GM19023 (cell line): ENCODE measurements at regions not wholly inside any gene's neighbourhood (a gene's known extent, or its start where the extent isn't known, plus 50 kb on each side); places are given as distances from the start of the nearest gene placed in this dataset.

Source experiments
- ATAC-seq: cut with Tn5 transposase; IDR thresholded peaks from one replicate; pipeline ENCODE4 v1.9.1; 2021; ENCODE audit warnings: mild to moderate bottlenecking, moderate library complexity; ENCODE audit not compliant: unreplicated experiment

DNA sequence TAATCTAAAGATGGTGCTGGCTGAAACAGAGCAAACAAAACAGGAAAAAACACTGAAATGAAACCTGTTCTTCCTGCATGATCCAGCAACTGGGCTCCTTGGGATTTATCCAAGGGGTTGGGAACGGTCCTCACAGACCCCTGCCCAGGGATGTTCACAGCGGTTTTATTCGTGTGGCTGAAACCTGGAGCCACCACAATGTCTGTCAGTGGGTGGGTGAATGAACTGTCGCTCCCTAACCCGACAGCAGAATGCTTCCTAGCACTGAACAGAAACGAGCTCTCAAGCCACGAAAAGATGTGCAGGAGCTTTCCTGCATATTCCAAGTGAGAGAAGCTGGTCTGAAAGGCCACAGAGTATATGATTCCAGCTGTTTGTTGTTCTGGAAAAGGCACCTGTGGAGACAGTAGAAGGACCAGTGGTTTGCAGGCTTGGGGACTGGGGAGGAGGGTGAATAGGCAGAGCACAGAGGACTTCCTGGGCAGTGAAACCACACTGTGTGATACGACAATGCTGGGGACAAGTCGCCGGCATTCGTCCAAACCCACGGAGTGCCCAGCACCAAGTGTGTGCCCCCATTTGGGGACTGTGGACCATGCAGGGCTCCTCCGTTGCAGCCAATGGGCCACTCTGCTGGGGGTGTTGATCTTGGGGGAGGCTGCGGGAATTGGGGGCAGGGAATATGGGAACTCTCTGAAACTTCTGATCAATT is 73.9 kb downstream of the TEX29 start:
- no peak for ATAC-seq

GRCh38 chr13:111395511-111396393 is 75.3 kb downstream of the TEX29 start:
- no peak for ATAC-seq

- no peak for ATAC-seq
These were observed 76.0 kb downstream of the TEX29 start for GRCh38 chr13:111396457-111396856.

DNA sequence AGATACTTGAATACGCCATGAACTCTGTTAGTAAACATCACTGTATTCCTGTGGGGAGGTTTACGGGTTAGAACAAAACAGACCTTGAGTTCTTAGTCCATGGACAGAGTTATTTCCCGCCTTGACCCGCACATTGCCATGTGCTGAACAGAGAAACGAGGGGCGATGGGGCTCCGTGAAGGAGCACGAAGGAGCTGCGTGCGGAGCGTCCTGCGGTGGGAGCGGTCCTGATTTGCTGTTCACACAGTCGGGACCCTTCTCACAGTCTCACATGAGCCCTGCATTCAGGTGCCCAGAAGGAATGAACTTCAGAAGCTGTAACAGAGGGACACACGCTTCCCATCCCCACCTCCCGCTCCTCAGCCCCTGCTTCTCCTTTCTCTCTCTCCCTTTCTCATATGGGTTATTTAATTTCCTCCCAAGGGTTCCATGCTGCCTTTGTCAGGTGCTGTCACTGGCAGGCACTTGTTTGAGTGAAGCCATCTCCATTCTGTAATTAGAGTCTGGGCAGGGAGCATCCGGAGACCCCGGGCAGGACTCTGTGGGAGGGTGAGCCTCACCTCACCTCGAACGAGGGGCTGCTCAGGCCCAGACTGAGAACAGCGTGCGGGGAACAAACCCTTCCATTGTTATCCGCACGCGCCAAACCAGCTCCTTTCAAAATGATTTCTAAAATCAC is 76.9 kb downstream of the TEX29 start:
- no peak for ATAC-seq

GRCh38 chr13:111398196-111398595 is 77.8 kb downstream of the TEX29 start:
- no peak for ATAC-seq

DNA sequence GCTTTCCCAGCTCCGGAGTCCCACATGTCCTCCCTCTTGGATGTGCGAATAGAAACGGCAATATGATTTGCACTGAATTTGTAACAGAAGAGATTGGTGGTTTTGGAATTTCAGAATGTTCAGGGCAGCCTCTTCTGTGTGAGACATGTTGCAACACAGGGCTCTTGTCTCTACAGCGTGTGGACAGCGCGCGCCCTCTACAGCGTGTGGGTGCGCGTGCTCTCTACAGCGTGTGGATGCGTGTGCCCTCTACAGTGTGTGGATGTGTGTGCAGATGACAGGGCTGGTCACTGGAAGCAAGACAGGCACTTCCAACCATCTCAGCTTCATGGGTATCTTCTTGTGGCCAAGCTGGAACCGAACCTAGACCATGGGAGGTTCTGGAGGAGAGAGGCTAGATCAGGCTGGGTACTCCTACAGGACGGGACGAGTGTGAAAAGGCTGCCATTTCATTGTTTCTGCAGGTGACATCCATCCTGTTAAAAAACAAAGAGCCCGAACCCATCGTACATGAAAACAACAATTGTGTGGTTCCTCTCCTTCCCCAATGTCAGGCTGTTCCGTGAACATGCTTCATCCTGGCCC is 78.4 kb downstream of the TEX29 start:
- ATAC-seq = no peak

- ATAC-seq = no peak
These were observed 78.9 kb downstream of the TEX29 start for GRCh38 chr13:111399334-111399733.

DNA sequence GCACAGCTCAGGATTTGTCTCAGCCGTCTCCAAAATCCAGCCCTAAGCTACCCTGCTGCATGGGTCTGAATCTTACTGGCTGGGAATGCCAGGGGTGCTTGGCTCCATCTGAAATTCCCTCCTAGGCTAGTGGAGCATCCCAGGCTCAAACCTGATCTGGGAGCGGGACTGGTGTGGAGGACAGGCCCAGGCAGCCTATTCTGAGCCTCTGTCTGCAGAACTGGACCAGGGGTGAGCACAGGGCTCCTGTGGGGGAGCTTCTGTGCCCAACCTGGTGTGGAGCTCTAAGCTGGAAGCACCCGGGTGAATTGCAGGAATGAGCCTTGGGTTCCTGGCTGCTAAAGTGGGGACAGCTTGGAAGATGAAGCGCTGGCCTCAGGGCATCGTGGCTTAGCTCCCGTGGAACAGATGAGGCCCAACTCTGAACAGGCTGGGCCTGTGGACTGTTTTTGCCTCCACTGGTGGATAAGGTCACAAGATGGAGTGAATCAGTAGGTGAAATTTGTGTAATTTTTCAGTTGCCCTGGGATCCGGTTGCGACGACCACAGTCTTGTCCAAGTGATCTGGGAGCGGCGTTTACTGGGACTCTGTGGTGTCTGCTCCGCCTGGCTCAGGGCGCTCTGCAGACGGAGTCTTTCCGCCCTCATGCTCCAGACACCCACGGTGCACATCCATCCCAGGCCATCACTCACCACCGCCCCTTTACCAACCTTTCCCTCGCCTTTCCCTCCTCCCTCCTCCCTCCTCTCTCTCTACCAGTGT is 79.5 kb downstream of the TEX29 start:
- no peak for ATAC-seq

GRCh38 chr13:111401151-111401550 is 80.7 kb downstream of the TEX29 start:
- ATAC-seq = no peak

GRCh38 chr13:111401755-111402154 is 81.3 kb downstream of the TEX29 start:
- no peak for ATAC-seq

- ATAC-seq = no peak
These were observed 82.0 kb downstream of the TEX29 start for GRCh38 chr13:111402441-111402840.

DNA sequence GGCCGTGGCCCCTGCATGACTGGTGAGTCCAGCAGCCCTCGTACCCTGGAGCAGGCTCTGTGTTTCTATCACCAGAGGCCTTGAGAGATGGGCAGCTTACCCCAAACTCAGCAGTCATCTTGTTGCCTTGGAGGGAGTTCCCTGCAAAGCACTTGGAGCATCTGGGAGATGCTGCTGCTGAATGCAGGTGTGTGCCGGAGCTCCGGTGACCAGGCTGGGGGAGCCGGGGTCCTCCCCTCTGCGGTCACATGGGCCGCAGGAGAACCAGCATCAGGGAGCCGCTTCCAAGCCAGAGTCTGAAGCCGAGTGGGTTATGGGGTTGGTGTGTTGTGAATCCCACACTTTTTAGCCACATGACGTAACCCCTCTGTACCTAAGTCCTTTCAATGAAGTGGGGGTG is 82.8 kb downstream of the TEX29 start:
- no peak for ATAC-seq

DNA sequence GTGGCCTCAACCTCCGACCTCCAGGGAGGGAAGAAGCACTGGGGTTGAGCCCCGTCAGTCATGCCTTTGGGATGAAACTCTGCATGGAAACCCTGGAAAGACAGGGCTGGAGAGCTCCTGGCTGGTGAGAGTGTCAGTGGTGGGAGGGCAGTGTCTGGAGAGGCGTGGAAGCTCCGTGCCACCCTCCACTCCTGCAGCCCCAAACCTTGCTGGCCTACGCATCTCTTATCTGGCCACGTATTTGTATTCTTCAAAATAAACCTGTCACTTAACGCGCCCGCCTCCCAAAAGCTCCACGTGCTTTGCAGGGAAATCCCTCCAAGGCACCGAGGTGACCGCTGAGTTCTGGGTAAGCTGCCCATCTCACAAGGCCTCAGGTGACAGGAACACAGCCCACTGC is 84.3 kb downstream of the TEX29 start:
- no peak for ATAC-seq

GRCh38 chr13:111406636-111407035 is 86.2 kb downstream of the TEX29 start:
- ATAC-seq = no peak

DNA sequence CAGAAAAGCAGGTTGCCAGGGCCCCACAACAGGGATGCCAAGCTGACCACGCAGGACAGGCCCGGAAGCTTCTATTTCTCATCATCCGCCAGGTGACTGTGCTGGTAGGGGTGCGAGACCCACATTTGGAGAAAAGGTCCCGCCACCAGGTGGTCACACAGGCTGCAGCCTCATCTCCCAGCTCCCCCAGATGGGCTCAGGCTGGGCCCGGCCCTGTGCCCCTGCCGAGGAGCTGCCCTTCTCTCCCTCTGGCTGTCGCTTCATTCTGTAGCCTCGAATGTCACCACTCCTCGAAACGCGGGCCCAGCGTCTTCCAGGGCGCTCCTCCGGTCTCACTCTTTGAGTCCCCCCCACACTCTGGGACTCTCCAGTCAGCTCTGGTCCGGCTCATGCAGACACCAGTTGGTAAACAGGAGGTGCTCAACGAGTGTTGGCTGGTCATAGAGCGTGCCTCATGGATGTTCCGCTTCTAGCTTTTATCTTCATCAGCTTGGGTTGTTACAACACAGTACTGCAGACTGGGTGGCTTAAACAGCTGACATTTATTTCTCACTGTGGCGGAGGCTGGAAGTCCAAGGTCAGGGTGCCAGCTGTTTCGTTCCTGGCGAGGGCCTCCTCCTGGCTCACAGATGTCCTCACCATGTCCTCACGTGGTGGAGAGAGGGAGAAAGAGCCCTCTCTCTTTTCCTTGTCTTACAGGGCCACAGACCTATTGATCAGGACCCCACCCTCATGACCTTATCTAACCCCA is 87.1 kb downstream of the TEX29 start:
- ATAC-seq = no peak

GRCh38 chr13:111409413-111409812 is 89.0 kb downstream of the TEX29 start:
- no peak for ATAC-seq

GRCh38 chr13:111410232-111411021 is 90.0 kb downstream of the TEX29 start:
- ATAC-seq = no peak

GRCh38 chr13:111411151-111411858 is 90.9 kb downstream of the TEX29 start:
- no peak for ATAC-seq
